RWPE1 (cell line): ENCODE measurements at regions not wholly inside any gene's neighbourhood (a gene's known extent, or its start where the extent isn't known, plus 50 kb on each side); places are given as distances from the start of the nearest gene placed in this dataset.
"Not testable (repeated sequence)": the region's sequence is repeated elsewhere in the genome, so short reads cannot be mapped to it uniquely, and the experiment has no call there.

Source experiments
- CTCF ChIA-PET: fragments of 350-600 bp; sonication (Branson Sonifier 250); formaldehyde crosslinking; extraction: SDS; loops from one replicate; lab custom pipeline; 2021; lab: Yijun Ruan, JAX
- POLR2A ChIA-PET: fragments of 400-600 bp; formaldehyde crosslinking; extraction: SDS; loops from one replicate; lab custom pipeline; 2020; ENCODE audit warnings: antibody characterized with exemption; ENCODE audit not compliant: low non-redundant PET; lab: Yijun Ruan, JAX
- DNase-seq: peaks from one replicate; pipeline ENCODE4 v3.0.0; 2012; ENCODE audit warnings: low spot score
- H3K27ac ChIP-seq: fragments of 450-650 bp; 2 replicates; pipeline ENCODE4 v1.5.1; 2017

DNA sequence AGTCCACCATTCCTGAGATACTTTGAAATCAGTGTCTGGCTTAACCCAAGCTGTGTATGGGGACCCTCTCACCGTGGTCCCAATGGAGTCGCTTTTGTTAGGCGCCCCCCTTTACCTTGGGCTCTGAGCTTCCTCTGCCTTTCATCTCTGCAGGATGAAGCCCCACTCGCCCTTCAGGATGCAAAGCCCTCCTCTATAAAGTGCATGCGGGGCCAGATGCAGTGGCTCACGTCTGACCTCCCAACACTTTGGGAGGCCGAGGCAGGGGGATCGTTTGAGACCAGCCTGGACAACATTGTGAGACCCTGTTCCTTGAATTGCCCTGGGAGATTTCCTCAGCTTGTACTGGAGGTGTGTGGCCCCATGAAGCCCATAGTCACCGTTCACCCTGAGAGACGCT lies 54.7 kb upstream of the APOD start:
- CTCF ChIA-PET, H3K27ac ChIP-seq, DNase-seq, POLR2A ChIA-PET: not testable (repeated sequence)

DNA sequence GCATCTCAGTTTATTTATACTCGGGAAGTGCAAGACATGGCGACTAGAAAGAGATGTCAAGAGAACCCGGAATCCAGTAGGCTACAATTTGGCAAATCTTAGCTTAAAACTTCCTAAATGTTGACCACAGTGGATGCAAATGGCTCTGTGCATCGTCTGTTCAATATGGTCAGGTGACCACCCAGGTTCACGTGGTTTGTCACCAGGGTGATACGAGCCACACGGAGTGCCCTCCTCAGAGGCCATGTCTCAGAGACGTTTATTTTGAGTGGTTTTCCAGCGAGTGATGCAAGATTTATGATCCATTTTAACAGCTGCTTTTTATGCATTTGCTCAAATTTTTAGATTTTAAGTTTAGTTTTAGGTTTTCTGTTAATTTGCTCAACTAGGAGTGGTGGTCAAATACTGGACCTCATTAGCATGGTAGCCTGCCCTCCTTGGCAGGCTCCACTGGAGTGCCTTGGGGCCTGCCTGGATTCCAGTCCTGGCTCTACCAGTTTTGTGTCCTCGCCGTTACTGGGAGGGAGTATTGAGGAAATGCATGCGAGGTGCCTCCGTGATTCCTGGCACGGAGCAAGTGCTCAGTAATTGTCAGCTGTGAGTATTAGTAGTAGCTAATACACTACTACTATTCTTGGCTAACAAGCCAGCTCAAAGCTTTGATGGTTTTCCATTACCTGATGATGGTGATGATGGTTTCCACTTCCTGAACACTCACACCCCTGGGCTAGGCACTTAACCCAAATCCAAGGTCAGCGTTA lies 53.9 kb upstream of the APOD start:
- POLR2A ChIA-PET, CTCF ChIA-PET, DNase-seq, H3K27ac ChIP-seq: not testable (repeated sequence)

DNA sequence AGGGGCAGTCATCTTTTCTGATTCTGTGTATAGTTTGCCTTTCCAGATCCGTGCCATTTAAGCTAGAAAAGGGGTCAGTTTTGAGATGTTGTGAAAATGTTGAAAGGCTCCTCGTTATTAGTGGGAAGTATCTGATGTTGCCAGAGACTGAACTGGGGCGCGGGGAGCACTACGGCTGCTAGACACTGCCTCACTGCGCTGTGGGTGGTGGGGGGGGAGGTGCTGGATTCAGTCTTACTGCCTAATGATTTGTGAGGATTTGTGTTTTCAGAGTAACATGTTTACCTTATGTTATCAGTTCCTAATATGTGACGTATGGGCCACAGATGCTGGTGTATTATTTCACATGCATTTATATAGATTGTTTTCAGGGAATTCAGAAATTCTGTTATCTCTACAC lies 53.3 kb upstream of the APOD start:
- POLR2A ChIA-PET, H3K27ac ChIP-seq, CTCF ChIA-PET: not testable (repeated sequence)

DNA sequence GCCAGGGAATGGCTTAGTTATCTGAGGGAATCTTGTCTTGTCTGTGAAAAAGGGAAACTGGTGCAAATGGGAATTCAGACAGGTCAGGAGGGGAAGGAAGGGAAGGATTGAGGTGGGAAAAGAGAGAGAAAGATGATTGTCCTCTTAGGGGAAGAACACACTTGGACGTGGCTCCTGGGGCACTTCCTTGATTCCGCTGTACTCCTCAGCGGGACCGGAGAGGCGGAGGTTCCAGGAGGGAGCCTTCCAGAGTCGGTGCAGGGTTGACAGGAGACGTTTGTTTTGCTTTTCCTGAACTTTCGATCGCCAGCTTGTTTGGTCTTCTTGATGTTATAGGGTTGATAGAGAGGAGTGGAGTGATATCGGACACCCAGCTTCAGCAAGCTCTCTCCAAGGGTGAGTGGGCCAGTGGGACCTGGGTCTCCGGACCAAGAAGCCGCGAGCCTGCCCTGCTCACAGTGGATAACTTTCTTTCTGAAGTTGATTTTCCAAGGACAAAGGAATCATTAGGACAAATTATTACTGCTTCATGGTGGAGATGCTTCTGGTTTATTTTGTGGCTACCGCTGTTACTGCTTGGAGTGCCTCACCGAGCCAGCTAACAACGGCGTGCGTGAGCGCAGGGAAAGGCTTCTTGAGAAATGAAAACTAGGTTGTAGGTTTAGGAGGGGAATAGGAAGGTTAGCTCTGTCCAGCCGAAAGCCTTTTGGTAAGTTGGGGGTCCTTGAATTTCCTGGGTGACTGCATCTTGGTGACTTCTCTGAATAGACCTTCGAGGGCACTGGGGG lies 52.4 kb upstream of the APOD start:
- POLR2A ChIA-PET = not testable (repeated sequence)

More for the DNA sequence above, 53.3 kb upstream of the APOD start:
- not testable (repeated sequence) for DNase-seq

DNA sequence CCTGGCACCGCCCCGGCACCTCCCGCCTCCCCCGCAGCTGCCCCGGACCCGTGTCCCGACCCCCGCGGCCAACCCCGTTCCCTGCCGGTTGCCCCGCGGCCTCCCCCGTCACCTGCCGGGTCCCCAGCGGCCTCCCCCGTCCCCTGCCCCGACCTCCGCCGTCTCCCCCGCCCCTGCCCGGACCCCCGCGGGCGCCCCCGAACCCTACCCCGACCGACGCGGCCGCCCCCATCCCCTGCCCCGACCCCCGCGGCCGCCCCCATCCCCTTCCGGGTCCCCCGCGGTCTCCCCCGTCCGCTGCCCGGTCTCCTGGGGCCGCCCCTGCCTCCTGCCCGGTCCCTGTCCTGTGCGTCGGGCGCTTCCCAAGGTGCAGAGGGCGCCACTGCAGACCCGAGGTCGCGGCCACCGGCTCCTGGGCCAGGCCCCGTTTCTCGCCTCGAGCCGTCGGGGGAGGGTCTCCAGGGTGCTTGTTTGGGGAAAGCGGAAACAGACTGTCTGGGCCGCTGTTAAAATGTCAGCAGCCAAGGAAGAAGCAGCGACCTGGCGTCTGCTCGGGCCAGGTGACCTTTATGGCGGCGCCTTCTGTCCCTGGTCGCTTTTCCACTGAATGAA lies 51.6 kb upstream of the APOD start:
- H3K27ac ChIP-seq, POLR2A ChIA-PET, DNase-seq, CTCF ChIA-PET: not testable (repeated sequence)

More for the DNA sequence above, 52.4 kb upstream of the APOD start:
- H3K27ac ChIP-seq, DNase-seq, CTCF ChIA-PET: not testable (repeated sequence)

DNA sequence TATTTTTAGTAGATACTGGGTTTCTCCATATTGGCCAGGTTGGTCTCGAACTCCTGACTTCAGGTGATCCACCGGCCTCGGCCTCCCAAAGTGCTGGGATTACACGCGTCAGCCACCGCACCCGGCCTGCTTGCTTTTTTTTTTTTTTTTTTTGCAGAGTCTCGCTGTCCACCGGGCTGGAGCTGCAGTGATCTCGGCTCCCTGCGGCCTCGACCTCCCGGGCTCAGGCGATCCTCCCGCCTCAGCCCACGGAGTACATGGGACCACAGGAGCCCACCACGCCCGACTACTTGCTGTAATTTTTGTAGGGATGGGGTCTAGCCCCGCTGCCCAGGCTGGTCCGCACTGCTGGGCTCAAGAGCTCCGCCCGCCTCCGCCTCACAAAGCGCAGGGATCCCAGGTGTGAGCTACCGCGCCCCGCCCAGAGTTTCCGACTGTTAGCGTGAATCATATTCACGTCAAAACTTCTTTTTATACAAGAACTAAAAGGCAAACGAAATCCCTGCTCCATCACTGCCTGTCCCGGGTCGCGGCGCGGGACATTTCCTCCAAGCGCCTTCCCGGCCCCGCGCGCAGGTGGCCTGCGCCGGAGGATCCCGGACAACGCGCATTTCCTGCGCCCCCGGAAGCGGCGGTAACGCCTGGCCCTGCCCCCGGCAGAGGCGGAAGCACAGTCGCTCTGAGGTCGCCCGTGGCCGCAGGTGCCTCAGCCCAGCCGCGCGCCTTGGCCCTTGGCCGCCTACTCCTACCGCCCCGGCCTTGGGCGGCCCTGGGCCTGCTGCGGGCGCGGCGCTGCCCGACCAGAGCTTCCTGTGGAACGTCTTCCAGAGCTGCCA lies 50.9 kb upstream of the APOD start:
- H3K27ac ChIP-seq, CTCF ChIA-PET, POLR2A ChIA-PET, DNase-seq: not testable (repeated sequence)
